Chondrocyte (in vitro differentiated cells): ENCODE measurements at regions not wholly inside any gene's neighbourhood (a gene's known extent, or its start where the extent isn't known, plus 50 kb on each side); places are given as distances from the start of the nearest gene placed in this dataset.

Experiments used
- DNase-seq: peaks from one replicate; pipeline ENCODE4 v3.0.0; 2021; ENCODE audit warnings: mixed read lengths, low spot score
- H3K27ac Mint-ChIP-seq: one replicate; pipeline ENCODE4 v1.8.0; 2021; ENCODE audit warnings: mild to moderate bottlenecking, moderate library complexity, mixed read lengths; ENCODE audit not compliant: unreplicated experiment
- H3K27me3 Mint-ChIP-seq: 2 replicates; pipeline ENCODE4 v1.8.0; 2021; ENCODE audit warnings: low read depth, mixed read lengths
- H3K36me3 Mint-ChIP-seq: 2 replicates; pipeline ENCODE4 v1.8.0; 2021; ENCODE audit warnings: low read depth, mixed read lengths
- H3K4me1 Mint-ChIP-seq: 2 replicates; pipeline ENCODE4 v1.8.0; 2021; ENCODE audit warnings: low read depth, mild to moderate bottlenecking, mixed read lengths
- H3K4me3 Mint-ChIP-seq: one replicate; pipeline ENCODE4 v1.8.0; 2021; ENCODE audit warnings: mild to moderate bottlenecking, moderate library complexity, mixed read lengths; ENCODE audit not compliant: unreplicated experiment
- H3K9me3 Mint-ChIP-seq: 2 replicates; pipeline ENCODE4 v1.8.0; 2021; ENCODE audit warnings: low read depth, mixed read lengths
- CTCF ChIP-seq: fragments of 200-600 bp; sonication (generic); IDR thresholded peaks from 2 replicates; pipeline ENCODE4 v1.5.0; 2021; ENCODE audit warnings: antibody characterized with exemption, mild to moderate bottlenecking, moderate library complexity

DNA sequence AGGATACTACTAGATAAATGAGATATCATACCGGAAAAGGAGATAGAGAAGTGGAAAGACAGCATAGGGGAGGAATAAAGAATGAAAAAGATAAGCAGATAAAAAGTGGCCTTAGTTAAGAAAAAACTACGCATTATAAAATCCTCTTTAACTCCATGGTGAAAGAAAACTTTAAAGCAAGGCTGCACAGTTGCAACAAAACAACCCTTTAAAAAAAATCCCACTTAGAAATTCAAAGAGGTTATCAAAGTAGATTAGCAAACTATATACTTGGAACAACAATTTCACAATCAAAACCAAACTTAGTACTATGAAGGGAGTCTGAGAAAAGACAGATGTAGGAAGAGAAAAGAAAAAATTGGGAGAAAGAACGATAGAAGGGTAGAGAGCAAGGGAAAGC, 133.4 kb upstream of the OSR1 start:
- no peak for TF ChIP-seq CTCF
- Mint-ChIP-seq H3K27ac (no peak overlapping the region), H3K36me3 (peaks cover 2% of the 10 kb centered on the region), H3K4me1 (peaks cover 7% of the 10 kb centered on the region), H3K27me3 (peaks cover 2% of the 10 kb centered on the region), H3K4me3 (no peak overlapping the region), H3K9me3 (peaks cover 7% of the 10 kb centered on the region)
- DNase-seq = no peak

DNA sequence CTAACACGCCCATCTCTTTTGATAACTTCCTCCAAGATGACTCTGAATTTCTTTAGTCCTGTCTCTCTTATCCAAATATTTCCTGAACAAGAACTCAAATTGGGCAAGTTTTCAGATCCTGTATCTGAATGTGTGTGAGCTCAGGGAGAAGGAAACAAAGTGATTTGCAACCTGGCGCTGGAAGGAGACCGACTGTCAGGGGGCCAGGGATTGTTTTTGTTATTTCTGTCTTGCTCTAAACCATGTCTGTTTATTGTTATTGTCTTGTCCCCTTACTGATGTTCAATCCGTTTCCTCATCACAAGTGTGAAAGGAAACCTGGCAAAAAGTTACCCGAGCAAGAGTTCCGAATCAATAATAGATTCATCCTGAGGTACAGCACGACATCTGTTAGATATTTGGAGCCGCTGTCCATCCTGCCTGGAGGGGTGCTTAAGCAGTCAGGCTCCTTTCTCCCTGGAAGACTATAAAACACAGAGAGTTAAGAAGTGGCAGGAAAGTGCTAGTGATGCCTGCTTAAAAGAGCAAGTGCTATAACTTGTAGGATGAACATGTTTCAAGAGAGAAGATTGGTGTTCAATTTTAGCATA, 132.5 kb upstream of the OSR1 start:
- Mint-ChIP-seq H3K4me3 (no peak overlapping the region), H3K27me3 (peaks cover 2% of the 10 kb centered on the region), H3K4me1 (peaks cover 7% of the 10 kb centered on the region), H3K9me3 (peaks cover 7% of the 10 kb centered on the region), H3K36me3 (peaks cover 2% of the 10 kb centered on the region), H3K27ac (no peak overlapping the region)
- no peak for DNase-seq
- no peak for TF ChIP-seq CTCF

DNA sequence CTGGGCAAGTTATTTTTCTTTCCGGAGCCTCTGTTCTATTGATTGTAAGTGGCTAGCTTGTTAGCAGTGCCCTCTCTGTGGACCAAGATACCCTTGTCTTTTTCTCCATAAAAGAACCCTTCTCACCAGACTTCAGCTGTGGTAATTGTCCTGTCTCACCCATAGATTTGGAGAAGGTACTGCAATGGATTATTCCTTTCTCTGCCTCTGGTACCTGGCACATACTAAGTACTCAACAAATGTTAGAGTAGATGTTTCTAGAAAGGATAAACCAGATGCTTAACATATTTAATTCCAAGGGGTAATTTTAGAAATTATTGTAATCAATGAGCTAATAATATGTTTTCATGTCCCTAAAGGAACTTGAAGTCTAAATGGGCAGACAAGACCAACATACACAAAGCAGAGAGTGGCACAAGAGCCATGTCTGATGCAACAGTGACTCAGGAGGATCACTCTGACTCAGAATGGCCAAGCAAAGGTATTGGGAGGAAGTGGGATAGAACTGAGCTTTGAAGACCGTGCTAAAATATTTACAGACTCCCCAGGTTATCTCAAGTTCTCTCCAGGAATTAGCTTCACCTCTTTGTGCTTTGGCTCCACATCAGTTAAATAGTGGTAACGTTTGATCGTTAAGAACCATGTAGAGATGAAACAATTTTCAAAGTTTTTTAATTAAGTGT, 129.7 kb upstream of the OSR1 start:
- Mint-ChIP-seq H3K27ac (no peak overlapping the region), H3K9me3 (peaks cover 4% of the 10 kb centered on the region), H3K36me3 (peaks cover 4% of the 10 kb centered on the region), H3K27me3 (peaks cover 2% of the 10 kb centered on the region), H3K4me3 (no peak overlapping the region), H3K4me1 (peaks cover 6% of the 10 kb centered on the region)
- DNase-seq = no peak
- no peak for TF ChIP-seq CTCF

DNA sequence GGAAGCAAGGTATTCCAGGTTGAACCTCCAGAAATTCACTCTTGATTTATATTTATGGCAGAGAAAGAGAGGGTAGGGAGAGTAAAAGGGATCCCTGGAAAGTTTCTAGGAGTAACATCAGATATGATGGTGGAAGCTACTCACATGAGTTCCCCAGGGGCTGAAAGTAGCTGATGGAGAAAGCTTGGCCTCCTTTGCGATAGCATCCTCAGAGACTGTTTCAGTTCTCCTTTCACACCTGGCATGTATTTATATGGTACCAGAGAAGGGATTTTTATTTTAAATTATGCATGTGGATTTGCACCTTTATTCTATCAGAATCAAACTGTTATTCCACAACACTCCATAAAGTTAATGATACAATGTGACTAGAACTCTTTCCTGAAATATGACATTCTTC, 126.3 kb upstream of the OSR1 start:
- H3K27ac Mint-ChIP-seq = no peak overlapping the region
- peaks cover 7% of the 10 kb centered on the region for H3K9me3 Mint-ChIP-seq
- H3K36me3 Mint-ChIP-seq = peaks cover 4% of the 10 kb centered on the region
- H3K4me1 Mint-ChIP-seq = peaks cover 4% of the 10 kb centered on the region
- TF ChIP-seq CTCF = no peak
- H3K4me3 Mint-ChIP-seq = no peak overlapping the region
- DNase-seq = no peak
- H3K27me3 Mint-ChIP-seq = no peaks in the 10 kb centered on the region

GRCh38 chr2:19480673-19481072, 122.2 kb upstream of the OSR1 start:
- Mint-ChIP-seq H3K9me3 (peaks cover 5% of the 10 kb centered on the region), H3K27ac (no peak overlapping the region), H3K27me3 (no peaks in the 10 kb centered on the region), H3K4me3 (no peak overlapping the region), H3K36me3 (peaks cover 1% of the 10 kb centered on the region), H3K4me1 (peaks cover 5% of the 10 kb centered on the region)
- no peak for TF ChIP-seq CTCF
- DNase-seq = no peak
